ENCODE measurements at regions not wholly inside any gene's neighbourhood (a gene's known extent, or its start where the extent isn't known, plus 50 kb on each side); places are given as distances from the start of the nearest gene placed in this dataset.
"Not testable (repeated sequence)": the region's sequence is repeated elsewhere in the genome, so short reads cannot be mapped to it uniquely, and the experiment has no call there.

DNA sequence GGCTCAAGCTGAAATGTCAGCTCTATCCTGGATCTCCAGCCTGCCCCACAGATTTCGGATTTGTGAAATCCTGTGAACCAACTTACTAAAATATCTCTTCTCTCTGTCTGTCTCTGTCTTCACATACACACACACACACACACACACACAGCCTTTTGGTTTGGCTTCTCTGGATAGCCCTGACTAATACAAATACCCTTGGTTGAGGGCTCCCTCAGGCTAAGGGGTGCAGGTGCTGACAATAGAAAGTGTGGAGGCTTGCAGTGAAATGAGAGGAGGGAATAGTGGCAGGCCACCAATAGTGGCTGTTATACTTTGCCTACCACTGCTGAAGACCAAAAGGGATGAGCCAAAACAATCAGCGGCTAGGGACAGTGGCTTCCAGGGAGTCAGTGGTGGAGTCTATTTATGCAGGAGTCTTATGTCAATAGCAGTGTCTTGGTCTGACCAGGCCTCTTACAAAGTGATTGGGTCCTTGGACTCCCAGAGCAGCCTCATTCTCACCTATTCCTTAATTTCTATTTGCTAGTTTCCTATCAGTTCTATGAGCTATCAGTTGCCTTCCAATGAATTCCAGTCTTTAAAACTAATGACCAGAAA lies 93.2 kb upstream of the GAS1 start:
- Histone ChIP-seq H3K27me3 (ENCODE audit: control insufficient read depth, insufficient read depth, low read length, poor library complexity, severe bottlenecking) (no peaks in the 10 kb centered on the region), H3K4me3 (ENCODE audit: insufficient read depth, low read depth, low read length) (no peak overlapping the region), H3K27ac (ENCODE audit: insufficient read depth, low read depth, low read length, poor library complexity, severe bottlenecking) (no peak overlapping the region), H3K4me1 (ENCODE audit: control insufficient read depth, insufficient read depth, low read length) (no peaks in the 10 kb centered on the region), H3K9me3 (ENCODE audit: control insufficient read depth, low read length) (no peaks in the 10 kb centered on the region), H3K36me3 (ENCODE audit: control insufficient read depth, insufficient read depth, low read length) (no peaks in the 10 kb centered on the region)
- WGBS, 2 experiments: 89 to 92% methylated on average over 2 of the region's 2 CpGs

- H3K4me3 ChIP-seq (ENCODE audit: insufficient read depth, low read depth, low read length): peak overlapping the region; percentile 19
- H3K4me1 ChIP-seq (ENCODE audit: control insufficient read depth, insufficient read depth, low read length); H3K36me3 ChIP-seq (ENCODE audit: control insufficient read depth, insufficient read depth, low read length); H3K9me3 ChIP-seq (ENCODE audit: control insufficient read depth, low read length); H3K27me3 ChIP-seq (ENCODE audit: control insufficient read depth, insufficient read depth, low read length, poor library complexity, severe bottlenecking); H3K27ac ChIP-seq (ENCODE audit: insufficient read depth, low read depth, low read length, poor library complexity, severe bottlenecking): not testable (repeated sequence)
- WGBS, 2 experiments: 85 to 89% methylated on average over 28 to 29 of the region's 29 CpGs
Observed at GRCh38 chr9:87041553-87042235, 94.4 kb upstream of the GAS1 start.

GRCh38 chr9:87049929-87050608 lies 102.8 kb upstream of the GAS1 start:
- H3K27me3 ChIP-seq (ENCODE audit: control insufficient read depth, insufficient read depth, low read length, poor library complexity, severe bottlenecking); H3K4me3 ChIP-seq (ENCODE audit: insufficient read depth, low read depth, low read length); H3K4me1 ChIP-seq (ENCODE audit: control insufficient read depth, insufficient read depth, low read length); H3K9me3 ChIP-seq (ENCODE audit: control insufficient read depth, low read length); H3K36me3 ChIP-seq (ENCODE audit: control insufficient read depth, insufficient read depth, low read length); H3K27ac ChIP-seq (ENCODE audit: insufficient read depth, low read depth, low read length, poor library complexity, severe bottlenecking): not testable (repeated sequence)
- 91 to 96% methylated on average over 2 of the region's 2 CpGs for WGBS, 2 experiments

DNA sequence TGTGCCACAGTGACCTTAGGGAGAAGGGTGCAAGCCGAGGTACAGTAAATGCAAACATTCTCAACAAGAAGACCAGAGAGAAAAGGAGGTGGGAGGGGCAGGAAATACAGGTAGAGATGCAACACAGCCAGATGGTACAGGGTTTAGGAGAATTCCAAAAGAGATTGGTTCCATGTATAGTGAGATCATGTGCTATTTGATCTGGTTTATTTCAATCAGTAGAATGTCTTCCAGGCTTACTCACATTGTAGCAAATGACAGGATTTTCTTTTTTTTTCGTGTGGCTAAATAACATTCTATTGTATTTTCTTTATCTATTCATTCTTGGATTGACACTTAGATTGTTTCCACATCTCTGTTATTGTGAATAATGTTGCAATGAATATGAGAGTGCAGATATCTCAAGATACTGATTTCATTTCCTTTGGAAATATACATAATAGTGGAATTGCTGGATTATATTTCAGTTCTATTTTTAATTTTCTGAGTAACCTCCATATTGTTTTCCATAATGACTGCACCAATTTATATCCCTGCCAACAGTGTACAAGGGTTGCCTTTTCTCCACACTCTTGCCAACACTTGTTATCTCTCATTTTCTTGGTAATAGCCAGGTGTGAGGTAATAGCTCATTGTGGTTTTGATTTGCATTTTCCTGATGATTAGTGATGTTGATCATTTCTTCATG lies 107.8 kb upstream of the GAS1 start:
- Histone ChIP-seq H3K27me3 (ENCODE audit: control insufficient read depth, insufficient read depth, low read length, poor library complexity, severe bottlenecking) (no peaks in the 10 kb centered on the region), H3K4me3 (ENCODE audit: insufficient read depth, low read depth, low read length) (no peak overlapping the region), H3K36me3 (ENCODE audit: control insufficient read depth, insufficient read depth, low read length) (no peaks in the 10 kb centered on the region), H3K9me3 (ENCODE audit: control insufficient read depth, low read length) (no peaks in the 10 kb centered on the region), H3K4me1 (ENCODE audit: control insufficient read depth, insufficient read depth, low read length) (no peaks in the 10 kb centered on the region), H3K27ac (ENCODE audit: insufficient read depth, low read depth, low read length, poor library complexity, severe bottlenecking) (no peak overlapping the region)
- WGBS, 2 experiments: 90 to 99% methylated on average over 1 to 2 of the region's 2 CpGs

DNA sequence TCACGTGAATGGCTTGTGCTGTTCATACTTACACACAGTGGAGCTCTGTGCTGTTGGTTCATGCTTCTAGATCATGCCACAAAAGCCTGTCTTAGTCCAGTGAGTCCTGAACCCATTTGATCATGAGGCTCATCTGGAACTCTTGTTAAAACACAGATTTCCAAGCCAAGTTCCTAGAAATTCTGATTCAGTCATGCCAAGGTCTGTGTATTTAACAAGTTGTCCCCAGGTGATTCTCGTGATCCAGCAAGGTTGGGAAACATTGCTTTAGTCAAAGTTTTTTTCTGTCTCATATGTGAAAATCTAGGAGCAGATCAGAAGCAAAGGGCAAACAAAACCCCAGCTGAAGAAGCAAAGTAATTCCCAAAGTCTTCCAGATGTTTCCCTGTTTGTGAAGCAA lies 112.5 kb upstream of the GAS1 start:
- Histone ChIP-seq H3K27ac (ENCODE audit: insufficient read depth, low read depth, low read length, poor library complexity, severe bottlenecking) (no peak overlapping the region), H3K4me1 (ENCODE audit: control insufficient read depth, insufficient read depth, low read length) (no peaks in the 10 kb centered on the region), H3K27me3 (ENCODE audit: control insufficient read depth, insufficient read depth, low read length, poor library complexity, severe bottlenecking) (no peaks in the 10 kb centered on the region), H3K4me3 (ENCODE audit: insufficient read depth, low read depth, low read length) (no peak overlapping the region), H3K36me3 (ENCODE audit: control insufficient read depth, insufficient read depth, low read length) (no peaks in the 10 kb centered on the region), H3K9me3 (ENCODE audit: control insufficient read depth, low read length) (no peaks in the 10 kb centered on the region)
- 87 to 91% methylated on average over 2 of the region's 2 CpGs for WGBS, 2 experiments

GRCh38 chr9:87062746-87063145 lies 115.4 kb upstream of the GAS1 start:
- Histone ChIP-seq H3K9me3 (ENCODE audit: control insufficient read depth, low read length) (no peaks in the 10 kb centered on the region), H3K27ac (ENCODE audit: insufficient read depth, low read depth, low read length, poor library complexity, severe bottlenecking) (no peak overlapping the region)

DNA sequence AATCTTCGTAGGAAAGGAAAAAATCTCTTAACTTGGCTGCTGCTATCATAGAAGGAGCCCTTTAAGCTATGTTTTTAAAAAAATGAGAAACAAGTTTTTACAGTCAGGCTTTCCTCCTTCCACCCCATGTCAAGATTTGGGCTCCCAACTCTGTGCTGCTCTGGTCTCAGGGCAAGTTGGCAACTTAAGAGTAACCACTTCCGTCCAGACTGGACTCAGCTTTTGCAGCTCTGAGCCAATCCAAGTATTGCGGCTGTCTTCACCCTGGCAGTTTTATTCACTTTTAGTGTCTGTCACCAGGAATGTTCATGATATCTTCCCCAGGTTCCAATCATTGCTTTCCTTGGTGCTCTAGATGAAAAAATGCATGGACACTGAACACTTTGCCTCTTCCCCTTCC lies 115.9 kb upstream of the GAS1 start:
- H3K9me3 ChIP-seq (ENCODE audit: control insufficient read depth, low read length): no peaks in the 10 kb centered on the region
- H3K27ac ChIP-seq (ENCODE audit: insufficient read depth, low read depth, low read length, poor library complexity, severe bottlenecking): no peak overlapping the region
- WGBS, 2 experiments: 91 to 93% methylated on average over 3 of the region's 3 CpGs
- no peak overlapping the region for H3K4me3 ChIP-seq (ENCODE audit: insufficient read depth, low read depth, low read length)
- H3K36me3 ChIP-seq (ENCODE audit: control insufficient read depth, insufficient read depth, low read length): no peaks in the 10 kb centered on the region
- no peaks in the 10 kb centered on the region for H3K4me1 ChIP-seq (ENCODE audit: control insufficient read depth, insufficient read depth, low read length)
- no peaks in the 10 kb centered on the region for H3K27me3 ChIP-seq (ENCODE audit: control insufficient read depth, insufficient read depth, low read length, poor library complexity, severe bottlenecking)

More at GRCh38 chr9:87062746-87063145, 115.4 kb upstream of the GAS1 start:
- Histone ChIP-seq H3K4me3 (ENCODE audit: insufficient read depth, low read depth, low read length) (no peak overlapping the region), H3K36me3 (ENCODE audit: control insufficient read depth, insufficient read depth, low read length) (no peaks in the 10 kb centered on the region), H3K27me3 (ENCODE audit: control insufficient read depth, insufficient read depth, low read length, poor library complexity, severe bottlenecking) (no peaks in the 10 kb centered on the region), H3K4me1 (ENCODE audit: control insufficient read depth, insufficient read depth, low read length) (no peaks in the 10 kb centered on the region)

DNA sequence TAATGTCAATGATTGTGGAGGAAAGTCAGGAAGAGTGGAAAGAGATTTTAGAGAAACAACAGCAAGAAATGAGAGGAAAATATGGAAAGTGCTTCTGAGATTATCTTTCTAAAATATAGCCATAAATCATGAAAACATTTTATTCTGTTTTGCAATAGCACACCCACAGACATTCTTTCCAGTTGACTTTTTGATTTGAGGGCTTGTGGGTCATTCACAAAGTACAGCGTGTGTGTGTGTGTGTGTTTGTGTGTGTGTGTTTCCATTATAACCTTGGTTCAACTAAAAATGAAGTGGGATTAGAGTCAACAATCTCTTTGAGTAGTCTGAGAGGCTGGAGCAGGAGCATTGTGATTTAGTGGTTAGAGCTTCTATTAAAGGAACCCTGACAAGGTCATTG lies 116.6 kb upstream of the GAS1 start:
- no peak overlapping the region for H3K4me3 ChIP-seq (ENCODE audit: insufficient read depth, low read depth, low read length)
- no peak overlapping the region for H3K27ac ChIP-seq (ENCODE audit: insufficient read depth, low read depth, low read length, poor library complexity, severe bottlenecking)
- no peaks in the 10 kb centered on the region for H3K4me1 ChIP-seq (ENCODE audit: control insufficient read depth, insufficient read depth, low read length)
- H3K27me3 ChIP-seq (ENCODE audit: control insufficient read depth, insufficient read depth, low read length, poor library complexity, severe bottlenecking): no peaks in the 10 kb centered on the region
- no peaks in the 10 kb centered on the region for H3K36me3 ChIP-seq (ENCODE audit: control insufficient read depth, insufficient read depth, low read length)
- WGBS, 2 experiments: 92 to 98% methylated on average over 1 of the region's 1 CpG
- no peaks in the 10 kb centered on the region for H3K9me3 ChIP-seq (ENCODE audit: control insufficient read depth, low read length)

- Histone ChIP-seq H3K27ac (ENCODE audit: insufficient read depth, low read depth, low read length, poor library complexity, severe bottlenecking) (no peak overlapping the region), H3K4me1 (ENCODE audit: control insufficient read depth, insufficient read depth, low read length) (no peaks in the 10 kb centered on the region), H3K9me3 (ENCODE audit: control insufficient read depth, low read length) (no peaks in the 10 kb centered on the region), H3K27me3 (ENCODE audit: control insufficient read depth, insufficient read depth, low read length, poor library complexity, severe bottlenecking) (no peaks in the 10 kb centered on the region), H3K36me3 (ENCODE audit: control insufficient read depth, insufficient read depth, low read length) (no peaks in the 10 kb centered on the region), H3K4me3 (ENCODE audit: insufficient read depth, low read depth, low read length) (no peak overlapping the region)
- WGBS, 2 experiments: 94 to 95% methylated on average over 3 to 4 of the region's 4 CpGs
Observed at GRCh38 chr9:87064311-87064710, 117.0 kb upstream of the GAS1 start.

GRCh38 chr9:87065981-87066380 lies 118.7 kb upstream of the GAS1 start:
- Histone ChIP-seq H3K4me3 (ENCODE audit: insufficient read depth, low read depth, low read length) (no peak overlapping the region), H3K9me3 (ENCODE audit: control insufficient read depth, low read length) (no peaks in the 10 kb centered on the region), H3K4me1 (ENCODE audit: control insufficient read depth, insufficient read depth, low read length) (no peaks in the 10 kb centered on the region), H3K36me3 (ENCODE audit: control insufficient read depth, insufficient read depth, low read length) (no peaks in the 10 kb centered on the region), H3K27ac (ENCODE audit: insufficient read depth, low read depth, low read length, poor library complexity, severe bottlenecking) (no peak overlapping the region), H3K27me3 (ENCODE audit: control insufficient read depth, insufficient read depth, low read length, poor library complexity, severe bottlenecking) (no peaks in the 10 kb centered on the region)
- 93 to 98% methylated on average over 4 of the region's 4 CpGs for WGBS, 2 experiments

Measured in ectodermal cell (in vitro differentiated cells).